ENCODE measurements at regions not wholly inside any gene's neighbourhood (a gene's known extent, or its start where the extent isn't known, plus 50 kb on each side); places are given as distances from the start of the nearest gene placed in this dataset.

DNA sequence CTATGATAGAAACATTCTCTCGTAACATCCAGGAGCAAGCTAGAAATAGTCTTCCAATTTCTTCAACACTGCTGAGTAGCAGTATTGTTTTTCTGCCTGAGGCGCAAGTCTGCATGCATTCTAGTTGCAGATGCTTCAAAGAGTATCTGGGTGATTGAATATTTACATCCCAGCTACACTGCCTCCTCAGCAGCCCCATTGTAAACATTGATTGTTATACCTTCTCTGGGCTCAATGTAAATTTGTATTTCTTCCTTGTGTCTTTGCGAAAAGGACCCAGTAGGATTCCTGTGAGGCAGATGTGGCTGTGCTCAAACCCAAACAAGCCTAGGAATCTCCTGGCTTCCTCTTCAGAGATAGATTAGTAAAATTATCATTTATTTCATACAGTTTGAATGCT is 320.7 kb downstream of the CDC14C start:
- TF ChIP-seq POLR2A (IDR thresholded peaks at IDR 0.05; ENCODE audit: borderline replicate concordance, extremely low read depth, insufficient read depth, insufficient read length) (no peak), CTCF (IDR thresholded peaks at IDR 0.05 in 2 of 3, conservative IDR thresholded peaks at IDR 0.05 in 1 of 3; ENCODE audit: borderline replicate concordance in 1 of 3, insufficient read depth in 1 of 3, low read depth in 2 of 3, low read length in 2 of 3) (no peak), SP1 (IDR thresholded peaks at IDR 0.05; ENCODE audit: low read depth) (no peak), POLR2AphosphoS5 (IDR thresholded peaks at IDR 0.05; ENCODE audit: low read depth, low read length) (no peak), ZFX (IDR thresholded peaks at IDR 0.05) (no peak), REST (IDR thresholded peaks at IDR 0.05; ENCODE audit: low read depth) (no peak), EZH2 (IDR thresholded peaks at IDR 0.05) (no peak), JUND (IDR thresholded peaks at IDR 0.05) (no peak)
- TF ChIP-seq, protein P1, sequence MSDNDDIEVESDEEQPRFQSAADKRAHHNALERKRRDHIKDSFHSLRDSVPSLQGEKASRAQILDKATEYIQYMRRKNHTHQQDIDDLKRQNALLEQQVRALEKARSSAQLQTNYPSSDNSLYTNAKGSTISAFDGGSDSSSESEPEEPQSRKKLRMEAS (IDR thresholded peaks at IDR 0.05), result no peak
